Neural crest cell (in vitro differentiated cells): ENCODE measurements at regions not wholly inside any gene's neighbourhood (a gene's known extent, or its start where the extent isn't known, plus 50 kb on each side); places are given as distances from the start of the nearest gene placed in this dataset.

Experiments
- DNase-seq: peaks from one replicate; pipeline ENCODE4 v3.0.0; 2021; ENCODE audit warnings: low read depth, mixed read lengths, low spot score
- H3K27ac Mint-ChIP-seq: one replicate; pipeline ENCODE4 v1.8.0; 2021; ENCODE audit warnings: mild to moderate bottlenecking, mixed read lengths; ENCODE audit not compliant: unreplicated experiment
- H3K27me3 Mint-ChIP-seq: 2 replicates; pipeline ENCODE4 v1.8.0; 2021; ENCODE audit warnings: low read depth, mild to moderate bottlenecking, mixed read lengths
- H3K36me3 Mint-ChIP-seq: 2 replicates; pipeline ENCODE4 v1.8.0; 2021; ENCODE audit warnings: low read depth, mild to moderate bottlenecking, mixed read lengths
- H3K4me1 Mint-ChIP-seq: 2 replicates; pipeline ENCODE4 v1.8.0; 2021; ENCODE audit warnings: mixed read lengths
- H3K4me3 Mint-ChIP-seq: one replicate; pipeline ENCODE4 v1.8.0; 2021; ENCODE audit warnings: mild to moderate bottlenecking, mixed read lengths
- H3K9me3 Mint-ChIP-seq: 2 replicates; pipeline ENCODE4 v1.8.0; 2021; ENCODE audit warnings: mixed read lengths
- TF ChIP-seq, protein P1 (sequence below): fragments of 200-600 bp; sonication (generic); conservative IDR thresholded peaks from 2 replicates; pipeline ENCODE4 v1.5.0; 2021; ENCODE audit warnings: antibody characterized with exemption, mild to moderate bottlenecking

DNA sequence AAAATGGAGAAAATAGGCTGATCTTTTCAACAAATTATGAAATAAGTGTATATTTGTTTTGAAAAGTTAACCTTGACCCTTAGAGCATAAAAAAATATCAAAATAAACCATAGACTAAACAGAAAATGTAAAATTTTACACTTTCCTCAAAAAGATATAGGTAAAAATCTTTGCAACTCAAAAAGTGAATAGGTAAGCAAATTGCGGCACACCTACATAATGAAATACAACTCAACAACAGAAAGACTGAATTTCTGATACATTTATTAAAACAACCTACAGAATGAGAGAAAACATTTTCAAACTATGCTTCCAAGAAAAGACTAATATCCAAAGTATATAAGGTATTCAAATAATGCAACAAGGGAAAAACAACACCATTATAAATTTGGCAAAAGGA is 425.7 kb upstream of the KHDRBS2 start:
- Mint-ChIP-seq H3K4me3 (no peak overlapping the region), H3K27me3 (no peaks in the 10 kb centered on the region), H3K27ac (no peak overlapping the region), H3K4me1 (no peaks in the 10 kb centered on the region), H3K9me3 (peaks cover 4% of the 10 kb centered on the region), H3K36me3 (no peaks in the 10 kb centered on the region)
- no peak for DNase-seq
- TF ChIP-seq, protein P1, sequence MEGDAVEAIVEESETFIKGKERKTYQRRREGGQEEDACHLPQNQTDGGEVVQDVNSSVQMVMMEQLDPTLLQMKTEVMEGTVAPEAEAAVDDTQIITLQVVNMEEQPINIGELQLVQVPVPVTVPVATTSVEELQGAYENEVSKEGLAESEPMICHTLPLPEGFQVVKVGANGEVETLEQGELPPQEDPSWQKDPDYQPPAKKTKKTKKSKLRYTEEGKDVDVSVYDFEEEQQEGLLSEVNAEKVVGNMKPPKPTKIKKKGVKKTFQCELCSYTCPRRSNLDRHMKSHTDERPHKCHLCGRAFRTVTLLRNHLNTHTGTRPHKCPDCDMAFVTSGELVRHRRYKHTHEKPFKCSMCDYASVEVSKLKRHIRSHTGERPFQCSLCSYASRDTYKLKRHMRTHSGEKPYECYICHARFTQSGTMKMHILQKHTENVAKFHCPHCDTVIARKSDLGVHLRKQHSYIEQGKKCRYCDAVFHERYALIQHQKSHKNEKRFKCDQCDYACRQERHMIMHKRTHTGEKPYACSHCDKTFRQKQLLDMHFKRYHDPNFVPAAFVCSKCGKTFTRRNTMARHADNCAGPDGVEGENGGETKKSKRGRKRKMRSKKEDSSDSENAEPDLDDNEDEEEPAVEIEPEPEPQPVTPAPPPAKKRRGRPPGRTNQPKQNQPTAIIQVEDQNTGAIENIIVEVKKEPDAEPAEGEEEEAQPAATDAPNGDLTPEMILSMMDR, result no peak

DNA sequence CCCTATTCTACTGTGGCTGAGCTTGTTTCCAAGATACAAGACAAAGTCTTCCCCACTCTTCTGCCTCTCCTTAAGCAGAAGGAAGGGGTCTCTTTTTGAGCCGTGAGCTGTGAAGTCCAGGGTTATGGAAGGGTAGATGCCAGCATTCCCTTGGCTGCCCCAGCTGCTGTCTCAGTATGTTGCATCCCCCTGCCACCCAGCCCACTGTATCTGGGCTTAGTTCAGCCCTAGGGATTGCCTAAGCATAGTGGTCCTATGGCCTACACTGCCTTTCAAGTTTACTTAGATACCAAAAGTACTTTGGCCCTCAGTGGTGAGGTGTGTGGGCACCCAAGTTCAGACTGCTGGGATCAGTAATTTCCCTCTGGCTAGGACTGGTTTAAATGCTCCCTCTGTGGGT is 421.9 kb upstream of the KHDRBS2 start:
- Mint-ChIP-seq H3K27me3 (no peaks in the 10 kb centered on the region), H3K4me3 (no peak overlapping the region), H3K27ac (no peak overlapping the region), H3K4me1 (no peaks in the 10 kb centered on the region), H3K36me3 (no peaks in the 10 kb centered on the region), H3K9me3 (peaks cover 7% of the 10 kb centered on the region)
- no peak for DNase-seq
- TF ChIP-seq, protein P1, result no peak

DNA sequence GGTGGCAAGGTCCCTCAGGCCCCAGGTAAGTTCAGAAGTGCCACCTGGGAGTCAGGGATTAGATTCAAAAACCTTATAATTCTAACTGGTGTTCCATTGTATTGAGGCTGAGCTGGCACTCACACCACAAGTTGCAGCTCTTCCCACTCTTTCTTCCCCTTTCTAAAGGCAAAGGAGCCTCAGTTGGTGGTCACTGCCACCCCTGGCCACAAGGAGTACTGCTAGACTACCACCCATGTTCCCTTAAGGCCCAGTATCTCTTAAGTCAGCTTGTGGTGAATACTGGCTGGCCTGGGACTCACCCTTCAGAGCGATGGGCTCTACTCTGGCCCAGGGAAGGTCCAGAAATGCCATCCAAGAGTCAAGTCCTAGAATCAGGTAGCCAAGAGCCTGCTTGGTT is 421.1 kb upstream of the KHDRBS2 start:
- Mint-ChIP-seq H3K9me3 (peaks cover 7% of the 10 kb centered on the region), H3K4me1 (no peaks in the 10 kb centered on the region), H3K27me3 (no peaks in the 10 kb centered on the region), H3K4me3 (no peak overlapping the region), H3K36me3 (no peaks in the 10 kb centered on the region), H3K27ac (no peak overlapping the region)
- TF ChIP-seq, protein P1, result peak; percentile 20
- DNase-seq, result no peak

DNA sequence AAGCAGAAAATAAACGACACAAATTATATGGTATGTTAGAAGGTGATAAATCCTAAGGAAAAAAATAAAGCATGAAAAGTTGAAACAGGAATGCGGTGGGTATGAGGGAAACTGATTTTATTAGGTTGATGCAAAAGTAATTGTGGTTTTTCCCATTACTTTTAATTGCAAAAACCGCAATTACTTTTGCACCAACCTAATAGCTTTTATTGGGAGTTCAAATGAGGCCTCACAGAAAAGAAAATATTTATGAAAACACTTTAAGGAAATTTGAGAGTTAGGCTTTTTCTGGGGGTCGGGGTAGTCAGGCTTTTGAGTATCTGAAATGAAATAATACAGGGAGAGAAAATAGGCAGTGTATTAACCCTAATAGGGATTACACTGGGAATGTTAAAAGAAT is 397.0 kb upstream of the KHDRBS2 start:
- H3K36me3 Mint-ChIP-seq, result no peaks in the 10 kb centered on the region
- H3K4me1 Mint-ChIP-seq, result no peaks in the 10 kb centered on the region
- DNase-seq, result no peak
- H3K27me3 Mint-ChIP-seq, result no peaks in the 10 kb centered on the region
- no peak overlapping the region for H3K27ac Mint-ChIP-seq
- TF ChIP-seq, protein P1, result no peak
- H3K9me3 Mint-ChIP-seq, result peaks cover under 1% of the 10 kb centered on the region
- no peak overlapping the region for H3K4me3 Mint-ChIP-seq

DNA sequence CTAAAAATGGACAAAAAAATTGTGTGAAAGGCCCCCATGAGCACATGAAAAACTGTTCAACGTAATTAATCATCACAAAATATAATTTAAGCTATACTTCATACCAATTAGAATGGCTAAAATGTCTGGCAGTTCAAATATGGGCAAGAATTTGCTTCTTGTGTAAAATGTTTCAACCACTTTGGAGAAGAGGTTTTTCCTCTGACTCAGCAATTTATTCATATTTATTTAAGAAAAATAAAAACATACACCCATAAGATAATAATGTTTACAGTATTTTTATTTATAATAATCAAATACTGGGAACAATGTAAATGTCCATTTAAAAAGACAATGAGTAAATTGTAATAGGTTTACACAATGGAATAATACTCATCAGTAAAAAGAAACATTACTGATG is 395.1 kb upstream of the KHDRBS2 start:
- peaks cover 8% of the 10 kb centered on the region for H3K9me3 Mint-ChIP-seq
- no peaks in the 10 kb centered on the region for H3K4me1 Mint-ChIP-seq
- no peak for DNase-seq
- H3K27ac Mint-ChIP-seq, result no peak overlapping the region
- TF ChIP-seq, protein P1, result no peak
- no peak overlapping the region for H3K4me3 Mint-ChIP-seq
- H3K36me3 Mint-ChIP-seq, result no peaks in the 10 kb centered on the region
- H3K27me3 Mint-ChIP-seq, result no peaks in the 10 kb centered on the region

DNA sequence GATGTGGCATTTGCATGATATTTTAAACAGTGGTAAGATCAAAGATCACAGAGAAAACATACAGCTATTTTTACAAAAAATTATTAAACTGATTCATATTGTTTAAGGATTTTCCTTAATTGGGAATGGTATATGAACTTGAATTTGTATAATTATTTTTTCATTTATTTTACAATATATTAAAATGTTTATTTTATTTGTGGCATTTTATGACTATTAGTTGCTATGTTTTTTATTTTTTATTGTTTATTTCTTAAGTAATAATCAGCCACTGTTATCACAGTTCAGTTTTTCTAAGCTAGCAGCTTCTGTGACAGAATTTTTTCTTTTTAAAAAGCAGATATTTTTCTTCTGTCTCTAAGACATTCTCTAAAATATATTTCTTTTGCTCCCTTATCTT is 387.0 kb upstream of the KHDRBS2 start:
- H3K27ac Mint-ChIP-seq, result no peak overlapping the region
- H3K36me3 Mint-ChIP-seq, result no peaks in the 10 kb centered on the region
- no peak for DNase-seq
- no peaks in the 10 kb centered on the region for H3K4me1 Mint-ChIP-seq
- H3K9me3 Mint-ChIP-seq, result peaks cover 6% of the 10 kb centered on the region
- TF ChIP-seq, protein P1, result no peak
- H3K27me3 Mint-ChIP-seq, result no peaks in the 10 kb centered on the region
- H3K4me3 Mint-ChIP-seq, result no peak overlapping the region
